ENCODE measurements at regions not wholly inside any gene's neighbourhood (a gene's known extent, or its start where the extent isn't known, plus 50 kb on each side); places are given as distances from the start of the nearest gene placed in this dataset.
"Not testable (repeated sequence)": the region's sequence is repeated elsewhere in the genome, so short reads cannot be mapped to it uniquely, and the experiment has no call there.

- peak; percentile 37 for DNase-seq
Measured at GRCh38 chr9:110027671-110028081, 180.3 kb downstream of the C9orf152 start.

GRCh38 chr9:110028271-110028670 lies 179.7 kb downstream of the C9orf152 start:
- DNase-seq, result no peak

- no peak for DNase-seq
Measured at GRCh38 chr9:110028676-110029075, 179.3 kb downstream of the C9orf152 start.

GRCh38 chr9:110029429-110029955 lies 178.5 kb downstream of the C9orf152 start:
- DNase-seq, result peak; percentile 63

GRCh38 chr9:110029956-110030480 lies 177.9 kb downstream of the C9orf152 start:
- DNase-seq, result no peak

- DNase-seq, result no peak
Measured at GRCh38 chr9:110030632-110031031, 177.3 kb downstream of the C9orf152 start.

- no peak for DNase-seq
Measured at GRCh38 chr9:110031511-110032173, 176.3 kb downstream of the C9orf152 start.

GRCh38 chr9:110032532-110032931 lies 175.4 kb downstream of the C9orf152 start:
- DNase-seq, result not testable (repeated sequence)

- DNase-seq, result no peak
Measured at GRCh38 chr9:110033869-110034268, 174.1 kb downstream of the C9orf152 start.

- DNase-seq, result no peak
Measured at GRCh38 chr9:110036286-110036685, 171.7 kb downstream of the C9orf152 start.

- no peak for DNase-seq
Measured at GRCh38 chr9:110040788-110041187, 167.2 kb downstream of the C9orf152 start.

- no peak for DNase-seq
Measured at GRCh38 chr9:110041452-110041851, 166.5 kb downstream of the C9orf152 start.

GRCh38 chr9:110047232-110047954 lies 160.6 kb downstream of the C9orf152 start:
- DNase-seq, result no peak

- no peak for DNase-seq
Measured at GRCh38 chr9:110047955-110048402, 160.0 kb downstream of the C9orf152 start.

- DNase-seq, result peak; percentile 59
Measured at GRCh38 chr9:110048403-110048975, 159.5 kb downstream of the C9orf152 start.

- DNase-seq, result peak; percentile 6
Measured at GRCh38 chr9:110048976-110049698, 158.8 kb downstream of the C9orf152 start.

GRCh38 chr9:110049699-110050450 lies 158.1 kb downstream of the C9orf152 start:
- DNase-seq, result no peak

GRCh38 chr9:110050925-110051355 lies 157.0 kb downstream of the C9orf152 start:
- peak; percentile 23 for DNase-seq

- DNase-seq, result no peak
Measured at GRCh38 chr9:110056062-110056461, 151.9 kb downstream of the C9orf152 start.

GRCh38 chr9:110058304-110058953 lies 149.5 kb downstream of the C9orf152 start:
- DNase-seq, result no peak

- no peak for DNase-seq
Measured at GRCh38 chr9:110059461-110059860, 148.5 kb downstream of the C9orf152 start.

Measured in skin of body (tissue), 1 donor.